ENCODE measurements at regions not wholly inside any gene's neighbourhood (a gene's known extent, or its start where the extent isn't known, plus 50 kb on each side); places are given as distances from the start of the nearest gene placed in this dataset.

GRCh38 chr10:110397856-110398255 is 93.1 kb upstream of the SMNDC1 start:
- no peak for TF ChIP-seq TAF1 (IDR thresholded peaks at IDR 0.05; ENCODE audit: borderline replicate concordance, low read depth, low read length)
- no peak for TF ChIP-seq POLR2AphosphoS5 (IDR thresholded peaks at IDR 0.05; ENCODE audit: low read depth, low read length)

Data from GM12892 (cell line).